Endometrium (tissue), 2 donors: ENCODE measurements at regions not wholly inside any gene's neighbourhood (a gene's known extent, or its start where the extent isn't known, plus 50 kb on each side); places are given as distances from the start of the nearest gene placed in this dataset.
"Not testable (repeated sequence)": the region's sequence is repeated elsewhere in the genome, so short reads cannot be mapped to it uniquely, and the experiment has no call there.

Experiments used
- FAIRE-seq: peaks from 2 replicates; lab custom pipeline; 2012; peaks lifted over from hg19 to GRCh38; lab: Jason Lieb, UNC
- donor health status: control.
- donor health status: control.

- no peak for FAIRE-seq
These were observed 96.0 kb upstream of the CCDC80 start for GRCh38 chr3:112736805-112737566.

DNA sequence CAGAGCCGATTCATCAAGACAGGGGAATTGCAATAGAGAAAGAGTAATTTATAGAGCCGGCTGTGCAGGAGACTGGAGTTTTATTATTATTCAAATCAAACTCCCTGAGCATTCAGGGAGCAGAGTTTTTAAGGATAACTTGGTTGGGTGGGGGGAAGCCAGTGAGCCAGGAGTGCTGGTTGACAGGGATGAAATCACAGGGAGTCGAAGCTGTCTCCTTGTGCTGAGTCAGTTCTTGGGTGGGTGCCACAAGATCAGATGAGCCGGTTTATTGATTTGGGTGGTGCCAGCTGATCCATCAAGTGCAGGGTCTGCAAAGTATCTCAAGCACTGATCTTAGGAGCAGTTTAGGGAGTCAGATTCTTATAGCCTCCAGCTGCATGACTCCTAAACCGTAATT, 95.4 kb upstream of the CCDC80 start:
- no peak for FAIRE-seq

DNA sequence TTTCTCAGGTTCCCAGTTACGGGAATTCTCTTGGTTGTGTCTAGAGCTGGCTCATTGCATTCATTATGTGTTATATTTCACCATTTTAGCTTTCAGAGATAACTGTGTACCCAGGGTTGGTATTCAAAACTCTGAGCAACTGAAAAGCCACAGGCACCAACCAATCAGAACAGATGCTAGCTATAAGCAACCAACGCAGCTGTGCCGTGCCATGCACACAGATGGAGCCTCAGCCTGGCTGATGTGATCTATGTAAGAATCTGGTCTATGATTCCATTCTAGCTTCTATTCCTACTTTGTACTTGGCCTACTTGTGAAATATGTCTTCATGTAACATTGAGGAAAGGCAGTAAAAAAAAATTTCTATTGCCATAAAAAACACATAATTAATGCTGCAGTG, 95.0 kb upstream of the CCDC80 start:
- no peak for FAIRE-seq

DNA sequence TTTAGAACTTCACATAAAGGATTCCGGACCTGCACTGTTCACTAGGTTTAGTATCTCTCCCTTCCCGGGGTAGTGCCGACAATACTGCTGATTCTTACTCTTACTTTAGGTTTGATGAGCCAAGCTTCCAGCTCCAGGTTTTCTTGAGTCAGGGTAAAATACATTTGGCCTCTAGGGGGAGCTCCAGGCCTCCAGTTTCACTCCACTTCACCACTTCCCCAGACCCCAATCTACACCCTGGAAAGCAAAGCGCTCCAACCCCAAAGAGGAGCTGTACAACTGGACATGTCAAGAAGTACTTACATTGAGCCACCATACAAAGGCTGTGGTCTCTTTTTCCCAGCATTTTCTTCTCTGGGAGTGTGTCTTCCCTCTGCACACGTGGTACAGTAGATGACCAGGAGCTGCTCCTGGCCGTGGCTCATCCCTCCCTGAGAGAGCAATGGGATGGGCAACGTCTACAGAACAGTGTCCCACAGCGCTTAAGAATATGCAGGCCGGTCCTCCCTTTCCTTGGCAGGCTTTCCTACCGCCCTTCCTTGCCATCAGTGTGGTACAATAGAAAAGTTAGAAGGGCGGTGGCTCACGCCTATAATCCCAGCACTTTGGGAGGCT, 93.9 kb upstream of the CCDC80 start:
- FAIRE-seq, result no peak

GRCh38 chr3:112734171-112734570, 93.2 kb upstream of the CCDC80 start:
- FAIRE-seq, result no peak

GRCh38 chr3:112730210-112730609, 89.3 kb upstream of the CCDC80 start:
- FAIRE-seq, result no peak

- FAIRE-seq, result no peak
These were observed 80.3 kb upstream of the CCDC80 start for GRCh38 chr3:112721231-112721630.

DNA sequence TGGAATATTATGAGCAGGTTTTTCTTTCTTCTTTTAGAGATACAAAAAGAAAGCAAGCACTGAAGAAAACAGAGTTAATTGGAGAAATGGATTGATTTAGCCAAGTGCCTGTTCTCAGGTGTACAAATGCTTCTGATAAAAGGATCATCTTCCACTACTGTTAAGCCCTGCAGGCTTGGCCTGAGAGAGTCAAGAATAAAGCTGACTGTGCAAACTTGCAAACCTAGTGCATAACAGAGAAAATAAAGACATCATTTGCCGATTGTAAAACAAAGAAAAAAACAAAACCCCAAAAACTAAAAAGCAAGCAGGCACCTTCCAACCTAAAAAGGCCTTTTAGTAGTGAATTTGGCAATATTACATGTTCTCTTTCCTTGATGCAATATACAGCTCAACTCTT, 78.0 kb upstream of the CCDC80 start:
- no peak for FAIRE-seq

DNA sequence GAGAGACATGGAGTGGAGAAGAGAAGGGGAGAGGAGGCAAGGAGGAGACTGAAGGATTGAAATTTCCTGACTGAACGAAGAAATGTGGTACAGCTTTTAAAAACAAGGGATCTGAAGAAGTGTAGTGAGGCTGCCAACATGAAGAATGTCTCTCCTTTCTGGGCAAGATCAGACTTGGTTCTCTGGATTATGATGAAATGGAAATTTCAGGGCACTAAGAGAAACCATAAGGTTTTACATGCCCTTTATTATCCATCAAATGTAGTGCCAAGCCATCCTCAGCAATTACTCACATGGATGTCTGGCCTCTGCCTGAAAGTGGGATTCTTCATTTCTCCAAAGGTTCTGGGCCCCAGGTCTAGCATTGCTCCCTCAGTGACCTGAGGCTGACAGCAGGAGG, 77.6 kb upstream of the CCDC80 start:
- no peak for FAIRE-seq

GRCh38 chr3:112709911-112710310, 69.0 kb upstream of the CCDC80 start:
- FAIRE-seq, result no peak

GRCh38 chr3:112699436-112699978, 58.6 kb upstream of the CCDC80 start:
- FAIRE-seq, result no peak

GRCh38 chr3:112698442-112698841, 57.5 kb upstream of the CCDC80 start:
- FAIRE-seq, result not testable (repeated sequence)

GRCh38 chr3:112696244-112696643, 55.3 kb upstream of the CCDC80 start:
- FAIRE-seq, result not testable (repeated sequence)

DNA sequence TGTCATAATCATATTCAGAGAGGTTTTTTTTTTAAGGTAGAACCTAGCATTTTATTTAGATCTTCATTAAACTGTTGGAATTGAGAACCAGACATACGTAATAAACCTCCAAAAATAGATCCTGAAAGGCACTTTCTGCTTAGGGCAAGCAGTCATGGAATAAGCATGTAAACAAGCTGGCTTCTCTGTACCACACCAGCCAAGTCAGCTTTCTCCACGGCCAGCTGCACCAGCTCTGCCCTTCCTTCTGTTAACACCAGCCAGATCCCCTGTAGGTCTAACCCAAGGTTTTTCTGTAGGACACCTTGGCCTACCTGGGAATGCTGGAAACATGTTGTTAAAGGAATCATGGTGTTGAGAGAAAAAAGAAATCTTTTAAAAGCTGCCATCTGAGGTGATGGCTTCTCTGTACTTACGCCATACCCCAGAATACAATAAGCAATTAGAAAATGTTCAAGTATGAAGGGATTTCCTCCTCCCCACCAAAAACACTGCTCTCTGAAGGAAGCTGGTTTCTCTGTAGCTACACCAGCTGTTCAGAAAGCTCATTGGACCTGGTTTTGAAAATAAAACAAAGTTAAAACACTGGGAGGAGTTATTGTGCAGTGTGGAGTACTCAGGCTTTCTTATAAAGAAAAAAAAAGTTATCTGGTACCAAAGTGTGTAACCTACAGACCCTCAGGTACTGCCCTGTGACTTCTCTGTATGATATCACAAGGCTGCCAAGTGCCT, 54.6 kb upstream of the CCDC80 start:
- not testable (repeated sequence) for FAIRE-seq

- FAIRE-seq, result not testable (repeated sequence)
These were observed 54.0 kb upstream of the CCDC80 start for GRCh38 chr3:112694906-112695305.

DNA sequence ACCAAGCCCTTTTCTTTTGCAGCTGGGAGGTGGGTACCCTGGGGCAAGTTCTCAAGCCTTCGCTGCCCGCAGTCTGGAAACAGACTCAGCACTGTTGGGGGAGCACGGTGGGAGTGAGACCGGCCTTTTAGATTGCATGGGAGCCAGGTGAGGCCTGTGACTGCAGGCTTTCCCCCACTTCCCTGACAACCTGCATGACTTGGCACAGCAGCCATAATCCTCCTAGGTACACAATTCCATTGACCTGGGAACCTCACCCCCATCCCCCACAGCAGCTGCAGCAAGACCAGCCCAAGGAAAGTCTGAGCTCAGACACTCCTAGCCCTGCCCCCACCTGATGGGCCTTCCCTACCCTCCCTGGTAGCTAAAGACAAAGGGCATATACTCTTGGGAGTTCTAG, 52.2 kb upstream of the CCDC80 start:
- FAIRE-seq, result no peak
